Ishikawa (cell line): ENCODE measurements at regions not wholly inside any gene's neighbourhood (a gene's known extent, or its start where the extent isn't known, plus 50 kb on each side); places are given as distances from the start of the nearest gene placed in this dataset.
A peak's percentile ranks its signal among the peaks of the same experiment; 100 is the strongest.

Experiments used
- CEBPB ChIP-seq: IDR thresholded peaks from 2 replicates; pipeline ENCODE4 v1.6.1; 2012
- CREB1 ChIP-seq: IDR thresholded peaks from 2 replicates; pipeline ENCODE4 v1.6.1; 2012; ENCODE audit warnings: low read depth
- EGR1 ChIP-seq: IDR thresholded peaks from 2 replicates; pipeline ENCODE4 v1.6.1; 2012
- EP300 ChIP-seq: IDR thresholded peaks from 2 replicates; pipeline ENCODE4 v1.6.1; 2012; ENCODE audit warnings: borderline replicate concordance
- FOXM1 ChIP-seq: IDR thresholded peaks from 2 replicates; pipeline ENCODE4 v1.6.1; 2012; ENCODE audit warnings: low read depth, borderline replicate concordance
- NFIC ChIP-seq: IDR thresholded peaks from 2 replicates; pipeline ENCODE4 v1.6.1; 2012
- RAD21 ChIP-seq: IDR thresholded peaks from 2 replicates; pipeline ENCODE4 v1.6.1; 2012; ENCODE audit warnings: low read depth
- TAF1 ChIP-seq: IDR thresholded peaks from 2 replicates; pipeline ENCODE4 v1.6.1; 2012; ENCODE audit warnings: low read depth, mild to moderate bottlenecking
- TCF12 ChIP-seq: IDR thresholded peaks from 2 replicates; pipeline ENCODE4 v1.6.1; 2012; ENCODE audit warnings: low read depth
- TEAD4 ChIP-seq: IDR thresholded peaks from 2 replicates; pipeline ENCODE4 v1.6.1; 2012
- YY1 ChIP-seq: IDR thresholded peaks from 2 replicates; pipeline ENCODE4 v1.6.1; 2012; ENCODE audit warnings: low read depth
- ZBTB7A ChIP-seq: IDR thresholded peaks from 2 replicates; pipeline ENCODE4 v1.6.1; 2012; ENCODE audit warnings: low read depth
- TF ChIP-seq, protein P1 (sequence below): IDR thresholded peaks from 2 replicates; pipeline ENCODE4 v1.6.1; 2012
- TF ChIP-seq, protein P2 (sequence below): IDR thresholded peaks from 2 replicates; pipeline ENCODE4 v1.6.1; 2012
- TF ChIP-seq, protein P3 (sequence below): IDR thresholded peaks from 2 replicates; pipeline ENCODE4 v1.6.1; 2012; ENCODE audit warnings: low read depth, mild to moderate bottlenecking

- no peak for TF ChIP-seq YY1
- no peak for TF ChIP-seq TEAD4
- TF ChIP-seq RAD21, result no peak
- TF ChIP-seq, protein P1, sequence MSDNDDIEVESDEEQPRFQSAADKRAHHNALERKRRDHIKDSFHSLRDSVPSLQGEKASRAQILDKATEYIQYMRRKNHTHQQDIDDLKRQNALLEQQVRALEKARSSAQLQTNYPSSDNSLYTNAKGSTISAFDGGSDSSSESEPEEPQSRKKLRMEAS, result no peak
- TF ChIP-seq NFIC, result no peak
- TF ChIP-seq TAF1, result no peak
- TF ChIP-seq CEBPB, result no peak
- no peak for TF ChIP-seq CREB1
- TF ChIP-seq, protein P2, sequence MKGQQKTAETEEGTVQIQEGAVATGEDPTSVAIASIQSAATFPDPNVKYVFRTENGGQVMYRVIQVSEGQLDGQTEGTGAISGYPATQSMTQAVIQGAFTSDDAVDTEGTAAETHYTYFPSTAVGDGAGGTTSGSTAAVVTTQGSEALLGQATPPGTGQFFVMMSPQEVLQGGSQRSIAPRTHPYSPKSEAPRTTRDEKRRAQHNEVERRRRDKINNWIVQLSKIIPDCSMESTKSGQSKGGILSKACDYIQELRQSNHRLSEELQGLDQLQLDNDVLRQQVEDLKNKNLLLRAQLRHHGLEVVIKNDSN, result no peak
- TF ChIP-seq FOXM1, result no peak
- TF ChIP-seq, protein P3, sequence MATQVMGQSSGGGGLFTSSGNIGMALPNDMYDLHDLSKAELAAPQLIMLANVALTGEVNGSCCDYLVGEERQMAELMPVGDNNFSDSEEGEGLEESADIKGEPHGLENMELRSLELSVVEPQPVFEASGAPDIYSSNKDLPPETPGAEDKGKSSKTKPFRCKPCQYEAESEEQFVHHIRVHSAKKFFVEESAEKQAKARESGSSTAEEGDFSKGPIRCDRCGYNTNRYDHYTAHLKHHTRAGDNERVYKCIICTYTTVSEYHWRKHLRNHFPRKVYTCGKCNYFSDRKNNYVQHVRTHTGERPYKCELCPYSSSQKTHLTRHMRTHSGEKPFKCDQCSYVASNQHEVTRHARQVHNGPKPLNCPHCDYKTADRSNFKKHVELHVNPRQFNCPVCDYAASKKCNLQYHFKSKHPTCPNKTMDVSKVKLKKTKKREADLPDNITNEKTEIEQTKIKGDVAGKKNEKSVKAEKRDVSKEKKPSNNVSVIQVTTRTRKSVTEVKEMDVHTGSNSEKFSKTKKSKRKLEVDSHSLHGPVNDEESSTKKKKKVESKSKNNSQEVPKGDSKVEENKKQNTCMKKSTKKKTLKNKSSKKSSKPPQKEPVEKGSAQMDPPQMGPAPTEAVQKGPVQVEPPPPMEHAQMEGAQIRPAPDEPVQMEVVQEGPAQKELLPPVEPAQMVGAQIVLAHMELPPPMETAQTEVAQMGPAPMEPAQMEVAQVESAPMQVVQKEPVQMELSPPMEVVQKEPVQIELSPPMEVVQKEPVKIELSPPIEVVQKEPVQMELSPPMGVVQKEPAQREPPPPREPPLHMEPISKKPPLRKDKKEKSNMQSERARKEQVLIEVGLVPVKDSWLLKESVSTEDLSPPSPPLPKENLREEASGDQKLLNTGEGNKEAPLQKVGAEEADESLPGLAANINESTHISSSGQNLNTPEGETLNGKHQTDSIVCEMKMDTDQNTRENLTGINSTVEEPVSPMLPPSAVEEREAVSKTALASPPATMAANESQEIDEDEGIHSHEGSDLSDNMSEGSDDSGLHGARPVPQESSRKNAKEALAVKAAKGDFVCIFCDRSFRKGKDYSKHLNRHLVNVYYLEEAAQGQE, result no peak
- no peak for TF ChIP-seq TCF12
- no peak for TF ChIP-seq EGR1
- no peak for TF ChIP-seq ZBTB7A
- no peak for TF ChIP-seq EP300
These were observed 831.6 kb upstream of the CHAC2 start for GRCh38 chr2:52936029-52936428.

- no peak for TF ChIP-seq EGR1
- no peak for TF ChIP-seq CEBPB
- TF ChIP-seq NFIC, result no peak
- no peak for TF ChIP-seq TCF12
- TF ChIP-seq ZBTB7A, result no peak
These were observed 832.5 kb upstream of the CHAC2 start for GRCh38 chr2:52934920-52935640.

- TF ChIP-seq FOXM1, result no peak
- TF ChIP-seq CEBPB, result peak; percentile 79
These were observed 833.2 kb upstream of the CHAC2 start for GRCh38 chr2:52934323-52934898.

DNA sequence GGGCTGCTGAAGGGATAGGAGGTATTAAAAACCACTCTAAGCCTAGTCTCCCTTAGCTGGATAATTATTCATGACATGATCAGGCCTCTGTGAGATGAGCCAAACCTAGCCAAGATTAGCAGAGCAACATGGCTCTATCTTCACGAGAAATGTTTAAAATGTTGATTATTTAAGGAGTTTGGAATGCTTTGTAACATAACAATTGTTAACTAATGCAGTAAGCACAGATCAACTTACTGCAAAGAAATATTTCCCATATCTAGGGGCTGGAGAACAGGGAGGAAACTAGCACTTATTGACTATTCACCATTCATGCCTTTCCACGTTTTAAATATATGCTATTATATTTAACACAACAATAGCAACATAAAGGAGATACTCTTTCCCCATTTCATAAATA lies 833.7 kb upstream of the CHAC2 start:
- TF ChIP-seq, protein P2, result no peak
- TF ChIP-seq EP300 (no peak), NFIC (no peak)

DNA sequence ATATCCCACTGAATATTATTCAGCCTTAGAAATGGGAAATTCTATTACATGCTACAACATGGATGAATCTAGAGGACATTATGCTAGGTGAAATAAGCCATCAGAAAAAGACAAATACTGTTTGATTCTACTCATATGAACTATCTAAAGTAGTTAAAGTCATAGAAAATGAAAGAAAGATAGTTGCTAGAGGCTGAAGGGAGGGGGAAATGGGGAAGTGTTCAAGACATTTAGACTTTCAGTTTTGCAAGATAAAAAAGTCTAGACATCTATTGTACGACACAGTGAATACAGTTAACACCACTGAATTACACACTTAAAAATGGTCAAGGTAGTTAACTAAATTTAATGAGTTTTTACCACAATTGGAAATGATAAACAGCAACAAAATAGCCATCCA lies 835.9 kb upstream of the CHAC2 start:
- TF ChIP-seq EGR1 (no peak), TCF12 (no peak)
- TF ChIP-seq, protein P3, result no peak

GRCh38 chr2:52929412-52929811 lies 838.2 kb upstream of the CHAC2 start:
- TF ChIP-seq, protein P2, result no peak
- TF ChIP-seq, protein P3, result no peak
- no peak for TF ChIP-seq ZBTB7A
- TF ChIP-seq TEAD4, result no peak
- TF ChIP-seq EGR1, result no peak
